Thyroid gland (tissue), 4 donors: ENCODE measurements at regions not wholly inside any gene's neighbourhood (a gene's known extent, or its start where the extent isn't known, plus 50 kb on each side); places are given as distances from the start of the nearest gene placed in this dataset.
"Not testable (repeated sequence)": the region's sequence is repeated elsewhere in the genome, so short reads cannot be mapped to it uniquely, and the experiment has no call there.

Experiments used
- DNase-seq, 2 donors: peaks; one replicate each; pipeline ENCODE4 v3.0.0-alpha.2; 2019
- H3K27ac ChIP-seq, 3 donors: fragments of 200-600 bp; sonication (generic); 1 replicate in 2 of 3; 2 replicates in 1 of 3; pipeline ENCODE4 v1.5.1; 2016 to 2019; ENCODE audit warnings: mild to moderate bottlenecking in 1 of 3, moderate library complexity in 1 of 3
- H3K27me3 ChIP-seq: fragments of 200-600 bp; sonication (generic); one replicate; pipeline ENCODE4 v1.5.1; 2019
- H3K36me3 ChIP-seq, 2 donors: fragments of 200-600 bp; sonication (generic); one replicate each; pipeline ENCODE4 v1.5.1; 2016 to 2019
- H3K4me1 ChIP-seq, 2 donors: fragments of 200-600 bp; sonication (generic); one replicate each; pipeline ENCODE4 v1.5.1; 2017 to 2019
- H3K4me3 ChIP-seq, 3 donors: fragments of 200-600 bp; sonication (generic); replicated peaks in 1 of 3; 1 replicate in 2 of 3; 2 replicates in 1 of 3; pipeline ENCODE4 v1.5.1; 2016; ENCODE audit warnings: mild to moderate bottlenecking in 1 of 3
- H3K9me3 ChIP-seq: fragments of 200-600 bp; sonication (generic); one replicate; pipeline ENCODE4 v1.5.1; 2017
- WGBS, 2 donors: methylation state at CpG; one replicate each; pipeline ENCODE4 v1.1.5; 2017; 5-methylcytosine and 5-hydroxymethylcytosine counted together
- intact Hi-C: fragments of 100-400 bp; cut with DNase I; formaldehyde crosslinking; loops from one replicate; pipeline ENCODE4 v1.15.1; 2023

- H3K4me1 ChIP-seq, H3K27me3 ChIP-seq, H3K9me3 ChIP-seq, DNase-seq, H3K27ac ChIP-seq, intact Hi-C loops, H3K4me3 ChIP-seq, H3K36me3 ChIP-seq: not testable (repeated sequence)
- WGBS, 2 donors, result 70% methylated on average over 5 of the region's 11 CpGs
Observed at GRCh38 chr16:22572331-22573224, 61.9 kb downstream of the NPIPB5 start.

- H3K4me1 ChIP-seq, intact Hi-C loops: not testable (repeated sequence)
- WGBS, 2 donors, result no CpG with 5 or more reads among the region's 26 CpGs
Observed at GRCh38 chr16:22573225-22573530, 62.5 kb downstream of the NPIPB5 start.

GRCh38 chr16:22576506-22576905 lies 65.8 kb downstream of the NPIPB5 start:
- H3K4me1 ChIP-seq, H3K27me3 ChIP-seq, H3K4me3 ChIP-seq, H3K36me3 ChIP-seq, intact Hi-C loops, H3K9me3 ChIP-seq, H3K27ac ChIP-seq, DNase-seq: not testable (repeated sequence)
- 68 to 77% methylated on average over 6 of the region's 6 CpGs for WGBS, 2 donors

More at GRCh38 chr16:22573225-22573530, 62.5 kb downstream of the NPIPB5 start:
- H3K27me3 ChIP-seq, DNase-seq, H3K27ac ChIP-seq, H3K4me3 ChIP-seq, H3K36me3 ChIP-seq, H3K9me3 ChIP-seq: not testable (repeated sequence)

GRCh38 chr16:22583195-22583594 lies 72.5 kb downstream of the NPIPB5 start:
- H3K36me3 ChIP-seq, H3K27ac ChIP-seq, H3K4me1 ChIP-seq, H3K27me3 ChIP-seq, DNase-seq, H3K9me3 ChIP-seq, H3K4me3 ChIP-seq, intact Hi-C loops: not testable (repeated sequence)
- 92 to 93% methylated on average over 5 to 6 of the region's 6 CpGs for WGBS, 2 donors

- H3K27ac ChIP-seq, DNase-seq, H3K36me3 ChIP-seq, H3K9me3 ChIP-seq, H3K4me1 ChIP-seq, H3K4me3 ChIP-seq, intact Hi-C loops, H3K27me3 ChIP-seq: not testable (repeated sequence)
- 94 to 100% methylated on average over 1 of the region's 3 CpGs for WGBS, 2 donors
Observed at GRCh38 chr16:22584459-22584858, 73.8 kb downstream of the NPIPB5 start.

- WGBS, 2 donors, result no CpG with 5 or more reads among the region's 5 CpGs
- H3K9me3 ChIP-seq, H3K4me1 ChIP-seq, H3K27ac ChIP-seq, DNase-seq, H3K36me3 ChIP-seq, intact Hi-C loops, H3K27me3 ChIP-seq, H3K4me3 ChIP-seq: not testable (repeated sequence)
Observed at GRCh38 chr16:22584941-22585340, 74.2 kb downstream of the NPIPB5 start.

- H3K4me1 ChIP-seq, H3K36me3 ChIP-seq, H3K4me3 ChIP-seq, H3K9me3 ChIP-seq, H3K27ac ChIP-seq, DNase-seq, H3K27me3 ChIP-seq, intact Hi-C loops: not testable (repeated sequence)
- 89 to 100% methylated on average over 2 to 3 of the region's 3 CpGs for WGBS, 2 donors
Observed at GRCh38 chr16:22585431-22585830, 74.7 kb downstream of the NPIPB5 start.

GRCh38 chr16:22586732-22587131 lies 76.0 kb downstream of the NPIPB5 start:
- WGBS, 2 donors, result 60% methylated on average over 1 of the region's 5 CpGs; no CpG with 5 or more reads in 1 of the 2 donors
- DNase-seq, H3K36me3 ChIP-seq, intact Hi-C loops, H3K27ac ChIP-seq, H3K27me3 ChIP-seq, H3K9me3 ChIP-seq, H3K4me1 ChIP-seq, H3K4me3 ChIP-seq: not testable (repeated sequence)

GRCh38 chr16:22589757-22590156 lies 79.1 kb downstream of the NPIPB5 start:
- WGBS, 2 donors, result 79 to 84% methylated on average over 4 of the region's 4 CpGs
- H3K36me3 ChIP-seq, H3K9me3 ChIP-seq, intact Hi-C loops, H3K27me3 ChIP-seq, H3K4me3 ChIP-seq, DNase-seq, H3K4me1 ChIP-seq, H3K27ac ChIP-seq: not testable (repeated sequence)

GRCh38 chr16:22596445-22597045 lies 85.9 kb downstream of the NPIPB5 start:
- H3K4me3 ChIP-seq, H3K27ac ChIP-seq, DNase-seq, intact Hi-C loops, H3K27me3 ChIP-seq, H3K4me1 ChIP-seq, H3K36me3 ChIP-seq, H3K9me3 ChIP-seq: not testable (repeated sequence)
- no CpG with 5 or more reads among the region's 8 CpGs for WGBS, 2 donors

GRCh38 chr16:22603744-22604143 lies 93.1 kb downstream of the NPIPB5 start:
- H3K4me1 ChIP-seq, H3K4me3 ChIP-seq, H3K9me3 ChIP-seq, intact Hi-C loops, H3K27ac ChIP-seq, H3K36me3 ChIP-seq, DNase-seq, H3K27me3 ChIP-seq: not testable (repeated sequence)
- WGBS, 2 donors, result 77% methylated on average over 7 of the region's 11 CpGs; no CpG with 5 or more reads in 1 of the 2 donors

- H3K36me3 ChIP-seq, result not testable (repeated sequence)
Observed at GRCh38 chr16:22606619-22607018, 95.9 kb downstream of the NPIPB5 start.

GRCh38 chr16:22609798-22610197 lies 99.1 kb downstream of the NPIPB5 start:
- H3K9me3 ChIP-seq, H3K4me3 ChIP-seq, H3K36me3 ChIP-seq, DNase-seq, H3K4me1 ChIP-seq, intact Hi-C loops, H3K27me3 ChIP-seq, H3K27ac ChIP-seq: not testable (repeated sequence)
- no CpG with 5 or more reads among the region's 2 CpGs for WGBS, 2 donors

More at GRCh38 chr16:22606619-22607018, 95.9 kb downstream of the NPIPB5 start:
- H3K9me3 ChIP-seq, H3K27me3 ChIP-seq, intact Hi-C loops, DNase-seq, H3K4me3 ChIP-seq, H3K27ac ChIP-seq, H3K4me1 ChIP-seq: not testable (repeated sequence)
